HL-60 (cell line): ENCODE measurements at regions not wholly inside any gene's neighbourhood (a gene's known extent, or its start where the extent isn't known, plus 50 kb on each side); places are given as distances from the start of the nearest gene placed in this dataset.

Experiments
- CTCF ChIP-seq: IDR thresholded peaks from one replicate; pipeline ENCODE4 v1.5.1; 2011; ENCODE audit warnings: low read length, control low read depth, inconsistent platforms; ENCODE audit not compliant: insufficient read depth
- GABPA ChIP-seq: IDR thresholded peaks from 2 replicates; pipeline ENCODE4 v1.6.1; 2012; ENCODE audit warnings: low read depth
- POLR2AphosphoS5 ChIP-seq: IDR thresholded peaks from 2 replicates; pipeline ENCODE4 v1.6.1; 2012; ENCODE audit warnings: low read depth
- REST ChIP-seq: IDR thresholded peaks from 2 replicates; pipeline ENCODE4 v1.6.1; 2012; ENCODE audit warnings: low read depth; ENCODE audit not compliant: insufficient replicate concordance
- SPI1 ChIP-seq: IDR thresholded peaks from 2 replicates; pipeline ENCODE4 v1.6.1; 2012; ENCODE audit warnings: low read depth, mild to moderate bottlenecking, borderline replicate concordance

GRCh38 chr13:86402500-86402899 lies 603.3 kb upstream of the SLITRK6 start:
- no peak for TF ChIP-seq CTCF
- TF ChIP-seq POLR2AphosphoS5, result no peak
- TF ChIP-seq GABPA, result no peak
- no peak for TF ChIP-seq REST
- TF ChIP-seq SPI1, result no peak
